A549 (cell line): ENCODE measurements at regions not wholly inside any gene's neighbourhood (a gene's known extent, or its start where the extent isn't known, plus 50 kb on each side); places are given as distances from the start of the nearest gene placed in this dataset.

Source experiments
- ESRRA ChIP-seq: fragments of 150-350 bp; IDR thresholded peaks from 2 replicates; pipeline ENCODE4 v1.6.1; 2014; ENCODE audit warnings: mild to moderate bottlenecking, low read length, borderline replicate concordance
- JUN ChIP-seq, 2 experiments: fragments of >200 bp; sonication (Bioruptor Twin); formaldehyde crosslinking; IDR thresholded peaks; 2 replicates in 1 of 2; 3 replicates in 1 of 2; pipeline ENCODE4 v1.6.1; 2016 to 2017
- MAFK ChIP-seq: fragments of 450-650 bp; IDR thresholded peaks from 2 replicates; pipeline ENCODE4 v1.6.1; 2014; ENCODE audit not compliant: partially characterized antibody
- POLR2A ChIP-seq: IDR thresholded peaks from 2 replicates; pipeline ENCODE4 v1.6.1; 2012; ENCODE audit warnings: mild to moderate bottlenecking, low read length
- RAD21 ChIP-seq, 2 experiments: fragments of >200 bp in 1 of 2; sonication (Bioruptor Twin) in 1 of 2; formaldehyde crosslinking in 1 of 2; IDR thresholded peaks in 1 of 2; conservative IDR thresholded peaks in 1 of 2; 2 replicates in 1 of 2; 3 replicates in 1 of 2; pipeline ENCODE4 v1.6.1; 2012 to 2018; ENCODE audit warnings: inconsistent platforms in 1 of 2
- SMC3 ChIP-seq: fragments of >200 bp; sonication (Bioruptor Twin); formaldehyde crosslinking; IDR thresholded peaks from 3 replicates; pipeline ENCODE4 v1.6.1; 2018; ENCODE audit warnings: inconsistent platforms
- TF ChIP-seq, protein P1 (sequence below): fragments of >200 bp; sonication (Bioruptor Twin); formaldehyde crosslinking; IDR thresholded peaks from 3 replicates; pipeline ENCODE4 v1.5.1; 2016
- TF ChIP-seq, protein P2 (sequence below): fragments of 200-600 bp; sonication (generic); IDR thresholded peaks from 2 replicates; pipeline ENCODE4 v1.6.1; 2016; ENCODE audit warnings: antibody characterized with exemption, mild to moderate bottlenecking, moderate library complexity
- TF ChIP-seq, protein P3 (sequence below): fragments of 150-350 bp; IDR thresholded peaks from 2 replicates; pipeline ENCODE4 v1.6.1; 2014; ENCODE audit warnings: low read depth, mild to moderate bottlenecking, low read length

DNA sequence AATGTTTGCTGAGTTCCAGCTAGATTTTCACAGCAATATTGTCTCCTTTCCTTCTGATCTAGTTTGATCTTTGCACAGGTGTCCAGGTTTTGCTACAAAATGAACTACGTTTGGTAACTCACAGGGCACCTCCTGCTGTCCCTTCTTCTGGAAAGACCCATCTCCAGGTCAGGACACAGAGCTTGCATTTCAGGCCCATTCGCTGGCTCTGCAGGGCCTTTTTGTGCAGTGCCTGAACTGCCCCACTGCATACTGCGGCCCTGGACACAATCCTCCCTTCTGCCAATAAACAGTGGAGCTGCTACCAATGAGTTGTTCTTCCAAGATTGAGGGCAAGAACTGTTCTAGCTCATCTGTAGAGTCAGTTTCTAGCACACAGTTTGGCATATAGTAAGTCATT lies 50.7 kb upstream of the BDH1 start:
- TF ChIP-seq SMC3: no peak
- TF ChIP-seq, protein P1, sequence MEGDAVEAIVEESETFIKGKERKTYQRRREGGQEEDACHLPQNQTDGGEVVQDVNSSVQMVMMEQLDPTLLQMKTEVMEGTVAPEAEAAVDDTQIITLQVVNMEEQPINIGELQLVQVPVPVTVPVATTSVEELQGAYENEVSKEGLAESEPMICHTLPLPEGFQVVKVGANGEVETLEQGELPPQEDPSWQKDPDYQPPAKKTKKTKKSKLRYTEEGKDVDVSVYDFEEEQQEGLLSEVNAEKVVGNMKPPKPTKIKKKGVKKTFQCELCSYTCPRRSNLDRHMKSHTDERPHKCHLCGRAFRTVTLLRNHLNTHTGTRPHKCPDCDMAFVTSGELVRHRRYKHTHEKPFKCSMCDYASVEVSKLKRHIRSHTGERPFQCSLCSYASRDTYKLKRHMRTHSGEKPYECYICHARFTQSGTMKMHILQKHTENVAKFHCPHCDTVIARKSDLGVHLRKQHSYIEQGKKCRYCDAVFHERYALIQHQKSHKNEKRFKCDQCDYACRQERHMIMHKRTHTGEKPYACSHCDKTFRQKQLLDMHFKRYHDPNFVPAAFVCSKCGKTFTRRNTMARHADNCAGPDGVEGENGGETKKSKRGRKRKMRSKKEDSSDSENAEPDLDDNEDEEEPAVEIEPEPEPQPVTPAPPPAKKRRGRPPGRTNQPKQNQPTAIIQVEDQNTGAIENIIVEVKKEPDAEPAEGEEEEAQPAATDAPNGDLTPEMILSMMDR: no peak
- TF ChIP-seq, protein P2, sequence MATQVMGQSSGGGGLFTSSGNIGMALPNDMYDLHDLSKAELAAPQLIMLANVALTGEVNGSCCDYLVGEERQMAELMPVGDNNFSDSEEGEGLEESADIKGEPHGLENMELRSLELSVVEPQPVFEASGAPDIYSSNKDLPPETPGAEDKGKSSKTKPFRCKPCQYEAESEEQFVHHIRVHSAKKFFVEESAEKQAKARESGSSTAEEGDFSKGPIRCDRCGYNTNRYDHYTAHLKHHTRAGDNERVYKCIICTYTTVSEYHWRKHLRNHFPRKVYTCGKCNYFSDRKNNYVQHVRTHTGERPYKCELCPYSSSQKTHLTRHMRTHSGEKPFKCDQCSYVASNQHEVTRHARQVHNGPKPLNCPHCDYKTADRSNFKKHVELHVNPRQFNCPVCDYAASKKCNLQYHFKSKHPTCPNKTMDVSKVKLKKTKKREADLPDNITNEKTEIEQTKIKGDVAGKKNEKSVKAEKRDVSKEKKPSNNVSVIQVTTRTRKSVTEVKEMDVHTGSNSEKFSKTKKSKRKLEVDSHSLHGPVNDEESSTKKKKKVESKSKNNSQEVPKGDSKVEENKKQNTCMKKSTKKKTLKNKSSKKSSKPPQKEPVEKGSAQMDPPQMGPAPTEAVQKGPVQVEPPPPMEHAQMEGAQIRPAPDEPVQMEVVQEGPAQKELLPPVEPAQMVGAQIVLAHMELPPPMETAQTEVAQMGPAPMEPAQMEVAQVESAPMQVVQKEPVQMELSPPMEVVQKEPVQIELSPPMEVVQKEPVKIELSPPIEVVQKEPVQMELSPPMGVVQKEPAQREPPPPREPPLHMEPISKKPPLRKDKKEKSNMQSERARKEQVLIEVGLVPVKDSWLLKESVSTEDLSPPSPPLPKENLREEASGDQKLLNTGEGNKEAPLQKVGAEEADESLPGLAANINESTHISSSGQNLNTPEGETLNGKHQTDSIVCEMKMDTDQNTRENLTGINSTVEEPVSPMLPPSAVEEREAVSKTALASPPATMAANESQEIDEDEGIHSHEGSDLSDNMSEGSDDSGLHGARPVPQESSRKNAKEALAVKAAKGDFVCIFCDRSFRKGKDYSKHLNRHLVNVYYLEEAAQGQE: no peak
- no peak for TF ChIP-seq MAFK
- TF ChIP-seq, protein P3, sequence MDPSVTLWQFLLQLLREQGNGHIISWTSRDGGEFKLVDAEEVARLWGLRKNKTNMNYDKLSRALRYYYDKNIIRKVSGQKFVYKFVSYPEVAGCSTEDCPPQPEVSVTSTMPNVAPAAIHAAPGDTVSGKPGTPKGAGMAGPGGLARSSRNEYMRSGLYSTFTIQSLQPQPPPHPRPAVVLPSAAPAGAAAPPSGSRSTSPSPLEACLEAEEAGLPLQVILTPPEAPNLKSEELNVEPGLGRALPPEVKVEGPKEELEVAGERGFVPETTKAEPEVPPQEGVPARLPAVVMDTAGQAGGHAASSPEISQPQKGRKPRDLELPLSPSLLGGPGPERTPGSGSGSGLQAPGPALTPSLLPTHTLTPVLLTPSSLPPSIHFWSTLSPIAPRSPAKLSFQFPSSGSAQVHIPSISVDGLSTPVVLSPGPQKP: no peak
- TF ChIP-seq RAD21 (conservative IDR thresholded peaks at IDR 0.05 in 1 of 2, IDR thresholded peaks at IDR 0.05 in 1 of 2): no peak
- TF ChIP-seq POLR2A: no peak
- TF ChIP-seq ESRRA: no peak
- TF ChIP-seq JUN (IDR thresholded peaks at IDR 0.05): no peak
